ENCODE measurements at regions not wholly inside any gene's neighbourhood (a gene's known extent, or its start where the extent isn't known, plus 50 kb on each side); places are given as distances from the start of the nearest gene placed in this dataset.
"Not testable (repeated sequence)": the region's sequence is repeated elsewhere in the genome, so short reads cannot be mapped to it uniquely, and the experiment has no call there.

- DNase-seq (ENCODE audit: insufficient read length, low spot score) = no peak
- FAIRE-seq = no peak
These were observed 290.6 kb downstream of the JRKL start for GRCh38 chr11:96680211-96681018.

GRCh38 chr11:96681019-96681716 is 291.4 kb downstream of the JRKL start:
- DNase-seq (ENCODE audit: insufficient read length, low spot score) (no peak), FAIRE-seq (no peak)

- no peak for FAIRE-seq
- DNase-seq (ENCODE audit: insufficient read length, low spot score) = no peak
These were observed 304.5 kb downstream of the JRKL start for GRCh38 chr11:96694338-96694737.

GRCh38 chr11:96696731-96697130 is 306.9 kb downstream of the JRKL start:
- no peak for FAIRE-seq

GRCh38 chr11:96697466-96697865 is 307.7 kb downstream of the JRKL start:
- no peak for DNase-seq (ENCODE audit: insufficient read length, low spot score)
- no peak for FAIRE-seq

More at GRCh38 chr11:96696731-96697130, 306.9 kb downstream of the JRKL start:
- DNase-seq (ENCODE audit: insufficient read length, low spot score) = no peak

GRCh38 chr11:96704847-96705246 is 315.0 kb downstream of the JRKL start:
- DNase-seq (ENCODE audit: insufficient read length, low spot score) (no peak), FAIRE-seq (no peak)

GRCh38 chr11:96706761-96707160 is 316.9 kb downstream of the JRKL start:
- FAIRE-seq = no peak
- no peak for DNase-seq (ENCODE audit: insufficient read length, low spot score)

GRCh38 chr11:96707273-96707672 is 317.5 kb downstream of the JRKL start:
- DNase-seq (ENCODE audit: insufficient read length, low spot score) (no peak), FAIRE-seq (no peak)

- no peak for DNase-seq (ENCODE audit: insufficient read length, low spot score)
- no peak for FAIRE-seq
These were observed 318.5 kb downstream of the JRKL start for GRCh38 chr11:96708219-96708878.

GRCh38 chr11:96713301-96713700 is 323.5 kb downstream of the JRKL start:
- FAIRE-seq (no peak), DNase-seq (ENCODE audit: insufficient read length, low spot score) (no peak)

- FAIRE-seq (no peak), DNase-seq (ENCODE audit: insufficient read length, low spot score) (no peak)
These were observed 324.9 kb downstream of the JRKL start for GRCh38 chr11:96714689-96715088.

GRCh38 chr11:96715208-96715607 is 325.4 kb downstream of the JRKL start:
- FAIRE-seq = no peak
- no peak for DNase-seq (ENCODE audit: insufficient read length, low spot score)

GRCh38 chr11:96736601-96737000 is 346.8 kb downstream of the JRKL start:
- DNase-seq (ENCODE audit: insufficient read length, low spot score) (no peak), FAIRE-seq (no peak)

GRCh38 chr11:96738311-96738710 is 348.5 kb downstream of the JRKL start:
- no peak for DNase-seq (ENCODE audit: insufficient read length, low spot score)
- no peak for FAIRE-seq

- no peak for FAIRE-seq
- DNase-seq (ENCODE audit: insufficient read length, low spot score) = no peak
These were observed 351.3 kb downstream of the JRKL start for GRCh38 chr11:96741068-96741467.

GRCh38 chr11:96744697-96745096 is 354.9 kb downstream of the JRKL start:
- FAIRE-seq = no peak
- DNase-seq (ENCODE audit: insufficient read length, low spot score) = no peak

- no peak for FAIRE-seq
These were observed 359.0 kb downstream of the JRKL start for GRCh38 chr11:96748639-96749370.

GRCh38 chr11:96751807-96752206 is 362.0 kb downstream of the JRKL start:
- DNase-seq (ENCODE audit: insufficient read length, low spot score); FAIRE-seq: not testable (repeated sequence)

More at GRCh38 chr11:96748639-96749370, 359.0 kb downstream of the JRKL start:
- DNase-seq (ENCODE audit: insufficient read length, low spot score) = no peak

GRCh38 chr11:96752221-96752620 is 362.4 kb downstream of the JRKL start:
- DNase-seq (ENCODE audit: insufficient read length, low spot score) = no peak
- no peak for FAIRE-seq

- FAIRE-seq (no peak), DNase-seq (ENCODE audit: insufficient read length, low spot score) (no peak)
These were observed 364.2 kb downstream of the JRKL start for GRCh38 chr11:96753997-96754396.

GRCh38 chr11:96755209-96755608 is 365.4 kb downstream of the JRKL start:
- FAIRE-seq = no peak
- DNase-seq (ENCODE audit: insufficient read length, low spot score) = no peak

All from GM19239 (cell line).